SU-DHL-6 (cell line): ENCODE measurements at regions not wholly inside any gene's neighbourhood (a gene's known extent, or its start where the extent isn't known, plus 50 kb on each side); places are given as distances from the start of the nearest gene placed in this dataset.

Source experiments
- H2AFZ ChIP-seq: fragments of 200-600 bp; sonication (generic); 2 replicates; pipeline ENCODE4 v1.6.1; 2014; ENCODE audit warnings: low read depth, mild to moderate bottlenecking, moderate library complexity, mixed read lengths, antibody characterized with exemption, low read length; ENCODE audit not compliant: severe bottlenecking
- H3F3A ChIP-seq: fragments of 200-600 bp; shearing (Covaris generic); 2 replicates; pipeline ENCODE4 v1.6.0; 2016; ENCODE audit warnings: antibody characterized with exemption, mild to moderate bottlenecking; ENCODE audit not compliant: insufficient read depth
- H3K27ac ChIP-seq: fragments of 200-600 bp; sonication (generic); 2 replicates; pipeline ENCODE4 v1.5.1; 2016; ENCODE audit warnings: low read depth, mild to moderate bottlenecking, low read length, moderate library complexity, mixed read lengths
- H3K27me3 ChIP-seq: fragments of 200-600 bp; sonication (generic), shearing (Covaris generic); 2 replicates; pipeline ENCODE4 v1.6.0; 2014; ENCODE audit warnings: mild to moderate bottlenecking, low read length
- H3K36me3 ChIP-seq: fragments of 200-600 bp; sonication (generic); 2 replicates; pipeline ENCODE4 v1.6.1; 2014; ENCODE audit warnings: mild to moderate bottlenecking, low read length, mixed read lengths
- H3K4me2 ChIP-seq: fragments of 300-600, 200-600 bp; shearing (Covaris generic), sonication (generic); 2 replicates; pipeline ENCODE4 v1.6.0; 2014; ENCODE audit warnings: low read length, low read depth, mild to moderate bottlenecking; ENCODE audit not compliant: poor library complexity, severe bottlenecking
- H3K4me3 ChIP-seq: fragments of 200-600 bp; sonication (generic); 2 replicates; pipeline ENCODE4 v1.5.1; 2014; ENCODE audit warnings: antibody characterized with exemption, low read length, mild to moderate bottlenecking, mixed read lengths; ENCODE audit not compliant: insufficient read depth, poor library complexity, severe bottlenecking
- H3K79me2 ChIP-seq: fragments of 200-600 bp; sonication (generic); 2 replicates; pipeline ENCODE4 v1.6.1; 2014; ENCODE audit warnings: mild to moderate bottlenecking, low read length, moderate library complexity; ENCODE audit not compliant: insufficient read depth
- H3K9ac ChIP-seq: fragments of 200-600 bp; sonication (generic); 2 replicates; pipeline ENCODE4 v1.7.0; 2014; ENCODE audit warnings: mild to moderate bottlenecking, low read length
- H3K9me2 ChIP-seq: fragments of 200-600 bp; sonication (generic); replicated peaks from 2 replicates; pipeline ENCODE4 v1.6.1; 2014; ENCODE audit warnings: low read length; ENCODE audit not compliant: insufficient read depth
- H3K9me3 ChIP-seq: fragments of 200-600 bp; sonication (generic); 2 replicates; pipeline ENCODE4 v1.6.1; 2014; ENCODE audit warnings: low read length, mixed read lengths; ENCODE audit not compliant: insufficient read depth
- H4K20me1 ChIP-seq: fragments of 200-600 bp; sonication (generic); 2 replicates; pipeline ENCODE4 v1.6.1; 2014; ENCODE audit warnings: low read depth, mild to moderate bottlenecking, antibody characterized with exemption, low read length, moderate library complexity, mixed read lengths
- CTCF ChIP-seq: fragments of 200-600 bp; sonication (generic); IDR thresholded peaks from one replicate; pipeline ENCODE4 v1.5.1; 2017; ENCODE audit warnings: antibody characterized with exemption, mild to moderate bottlenecking, low read length, moderate library complexity; ENCODE audit not compliant: insufficient read depth, poor library complexity, severe bottlenecking
- EZH2phosphoT487 ChIP-seq: fragments of 200-600 bp; sonication (generic), shearing (Covaris generic); conservative IDR thresholded peaks from 2 replicates; pipeline ENCODE4 v1.6.1; 2018; ENCODE audit warnings: mild to moderate bottlenecking, antibody characterized with exemption, low read length, moderate library complexity, mixed read lengths

- H3K4me2 ChIP-seq = no peak overlapping the region
- no peak overlapping the region for H2AFZ ChIP-seq
- H3F3A ChIP-seq = no peaks in the 10 kb centered on the region
- H3K9ac ChIP-seq = no peak overlapping the region
- TF ChIP-seq CTCF = no peak
- TF ChIP-seq EZH2phosphoT487 = no peak
- H3K27me3 ChIP-seq = no peaks in the 10 kb centered on the region
- no peaks in the 10 kb centered on the region for H4K20me1 ChIP-seq
- no peaks in the 10 kb centered on the region for H3K9me2 ChIP-seq
- H3K79me2 ChIP-seq = no peaks in the 10 kb centered on the region
- H3K9me3 ChIP-seq = no peaks in the 10 kb centered on the region
- H3K27ac ChIP-seq = no peak overlapping the region
- H3K4me3 ChIP-seq = no peak overlapping the region
- H3K36me3 ChIP-seq = no peaks in the 10 kb centered on the region
Measured at GRCh38 chr9:129561594-129562281, 59.2 kb downstream of the C9orf50 start.

- Histone ChIP-seq H3K27ac (no peak overlapping the region), H4K20me1 (no peaks in the 10 kb centered on the region), H3K9ac (no peak overlapping the region), H3K9me2 (no peaks in the 10 kb centered on the region), H3K9me3 (no peaks in the 10 kb centered on the region), H3K79me2 (no peaks in the 10 kb centered on the region), H2AFZ (no peak overlapping the region), H3F3A (no peaks in the 10 kb centered on the region), H3K4me2 (no peak overlapping the region), H3K4me3 (no peak overlapping the region), H3K27me3 (no peaks in the 10 kb centered on the region), H3K36me3 (no peaks in the 10 kb centered on the region)
- TF ChIP-seq CTCF (no peak), EZH2phosphoT487 (no peak)
Measured at GRCh38 chr9:129560881-129561306, 60.0 kb downstream of the C9orf50 start.

- H3K27me3 ChIP-seq = no peaks in the 10 kb centered on the region
- H3K9me2 ChIP-seq = no peaks in the 10 kb centered on the region
- TF ChIP-seq CTCF (no peak), EZH2phosphoT487 (no peak)
- H3K27ac ChIP-seq = no peak overlapping the region
- H3K36me3 ChIP-seq = no peaks in the 10 kb centered on the region
- no peak overlapping the region for H3K4me3 ChIP-seq
- H3K4me2 ChIP-seq = no peak overlapping the region
- no peaks in the 10 kb centered on the region for H3F3A ChIP-seq
- H3K79me2 ChIP-seq = no peaks in the 10 kb centered on the region
- no peak overlapping the region for H3K9ac ChIP-seq
- no peak overlapping the region for H2AFZ ChIP-seq
- no peaks in the 10 kb centered on the region for H3K9me3 ChIP-seq
- H4K20me1 ChIP-seq = no peaks in the 10 kb centered on the region
Measured at GRCh38 chr9:129559506-129559881, 61.4 kb downstream of the C9orf50 start.
